T-cell (primary cell): ENCODE measurements at regions not wholly inside any gene's neighbourhood (a gene's known extent, or its start where the extent isn't known, plus 50 kb on each side); places are given as distances from the start of the nearest gene placed in this dataset.

Source experiments
- ATAC-seq, 4 experiments: fragments of 200-7000 bp in 3 of 4; fragments of 150-1000 bp in 1 of 4; cut with Tn5 transposase; replicated peaks in 1 of 4; 1 replicate in 3 of 4; 2 replicates in 1 of 4; pipeline ENCODE4 v1.10.0; 2021; ENCODE audit warnings: moderate library complexity in 3 of 4, mild to moderate bottlenecking in 2 of 4, moderate number of reproducible peaks in 1 of 4
- CTCF ChIA-PET, 2 donors: fragments of 300-600 bp; sonication (Branson Sonifier 250); formaldehyde crosslinking; loops; one replicate each; lab custom pipeline; 2022; ENCODE audit warnings: antibody characterized with exemption in 2 of 2; lab: Charles Lee
- POLR2A ChIA-PET, 2 donors: fragments of 300-600 bp; sonication (Branson Sonifier 250); formaldehyde crosslinking; loops; one replicate each; lab custom pipeline; 2022; ENCODE audit warnings: antibody characterized with exemption in 2 of 2; lab: Charles Lee
- DNase-seq, 35 experiments: peaks; one replicate each; pipeline versions ENCODE4 v3.0.0 to v3.0.0-alpha.2; 2013 to 2023
- H3K27ac ChIP-seq: one replicate; pipeline ENCODE4 v1.5.1; 2013; ENCODE audit warnings: low read length
- H3K27me3 ChIP-seq, 2 experiments: replicated peaks in 1 of 2; 1 replicate in 1 of 2; 2 replicates in 1 of 2; pipeline versions ENCODE4 v1.6.1 to v1.7.0; 2013; ENCODE audit warnings: low read length in 1 of 2, mixed read lengths in 1 of 2; ENCODE audit not compliant: control insufficient read depth in 2 of 2, insufficient read depth in 2 of 2; ENCODE audit errors: extremely low read depth in 1 of 2
- H3K36me3 ChIP-seq, 2 donors: 1 replicate in 1 of 2; 2 replicates in 1 of 2; pipeline versions ENCODE4 v1.6.1 to v1.7.0; 2013; ENCODE audit warnings: low read length in 1 of 2; ENCODE audit not compliant: control insufficient read depth in 2 of 2, insufficient read depth in 1 of 2; ENCODE audit errors: extremely low read depth in 1 of 2
- H3K4me1 ChIP-seq, 2 experiments: 1 replicate in 1 of 2; 2 replicates in 1 of 2; pipeline versions ENCODE4 v1.6.1 to v1.7.0; 2013; ENCODE audit warnings: low read length in 2 of 2, mixed read lengths in 1 of 2; ENCODE audit not compliant: insufficient read depth in 2 of 2, control insufficient read depth in 1 of 2; ENCODE audit errors: extremely low read depth in 1 of 2
- H3K4me3 ChIP-seq, 2 donors: 1 replicate in 1 of 2; 2 replicates in 1 of 2; pipeline versions ENCODE4 v1.5.1 to v1.7.0; 2013; ENCODE audit warnings: mild to moderate bottlenecking in 2 of 2, low read length in 1 of 2, moderate library complexity in 1 of 2; ENCODE audit not compliant: control insufficient read depth in 1 of 2; ENCODE audit errors: extremely low read depth in 1 of 2
- H3K9me3 ChIP-seq: 2 replicates; pipeline ENCODE4 v1.7.0; 2013
- H3K27ac Mint-ChIP-seq, 2 donors: one replicate each; pipeline ENCODE4 v1.8.0; 2020 to 2021; ENCODE audit warnings: mild to moderate bottlenecking in 2 of 2, mixed read lengths in 2 of 2
- H3K27me3 Mint-ChIP-seq, 2 donors: one replicate each; pipeline ENCODE4 v1.8.0; 2021 to 2022; ENCODE audit warnings: mixed read lengths in 2 of 2
- H3K36me3 Mint-ChIP-seq: one replicate; pipeline ENCODE4 v1.8.0; 2021; ENCODE audit warnings: mixed read lengths
- H3K4me1 Mint-ChIP-seq, 3 donors: one replicate each; pipeline ENCODE4 v1.8.0; 2020 to 2022; ENCODE audit warnings: mixed read lengths in 3 of 3, mild to moderate bottlenecking in 1 of 3
- H3K4me3 Mint-ChIP-seq, 3 donors: one replicate each; pipeline ENCODE4 v1.8.0; 2020 to 2022; ENCODE audit warnings: mild to moderate bottlenecking in 3 of 3, mixed read lengths in 3 of 3, moderate library complexity in 3 of 3
- H3K9me3 Mint-ChIP-seq, 3 donors: one replicate each; pipeline ENCODE4 v1.8.0; 2020 to 2022; ENCODE audit warnings: mixed read lengths in 3 of 3
- WGBS: methylation state at CpG from one replicate; pipeline ENCODE4 v1.1.5; 2013; ENCODE audit warnings: missing lambda C conversion rate; ENCODE audit not compliant: insufficient coverage; 5-methylcytosine and 5-hydroxymethylcytosine counted together

DNA sequence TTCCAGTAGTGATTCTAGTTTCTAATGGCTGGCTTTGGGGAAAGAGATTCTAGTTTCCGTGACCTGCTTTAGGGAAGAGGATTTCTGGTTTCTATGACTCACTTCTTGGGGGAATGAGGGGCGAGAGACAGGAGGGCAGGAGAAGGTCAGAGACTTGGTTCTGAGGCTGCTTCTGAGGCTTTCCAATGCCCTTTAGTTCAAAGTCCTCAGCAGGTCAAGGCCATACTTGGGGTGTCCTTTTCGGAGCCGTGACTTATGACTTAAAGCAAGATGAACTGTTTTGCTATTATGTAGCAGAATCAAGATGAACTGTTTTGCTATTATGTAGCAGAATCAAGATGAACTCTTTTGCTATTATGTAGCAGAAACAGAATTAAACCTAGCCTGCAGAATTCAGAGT lies 52.2 kb upstream of the TLR3 start:
- no peaks in the 10 kb centered on the region for H3K9me3 ChIP-seq
- H3K27me3 ChIP-seq: peaks cover 2 to 23% of the 10 kb centered on the region in 2 experiments
- ATAC-seq: no peak
- no peak overlapping the region for H3K4me3 ChIP-seq
- no peaks in the 10 kb centered on the region for H3K4me1 ChIP-seq
- Mint-ChIP-seq H3K9me3 (peaks cover 0 to 5% (median 0%) of the 10 kb centered on the region in 3 donors), H3K36me3 (no peaks in the 10 kb centered on the region), H3K4me1 (no peaks in the 10 kb centered on the region), H3K4me3 (no peak overlapping the region), H3K27ac (no peak overlapping the region), H3K27me3 (peaks cover 13 to 27% of the 10 kb centered on the region in 2 donors)
- POLR2A ChIA-PET: no interaction called here
- CTCF ChIA-PET: no interaction called here
- no peak overlapping the region for H3K27ac ChIP-seq
- 65% methylated on average over 4 of the region's 4 CpGs for WGBS
- no peak for DNase-seq
- no peaks in the 10 kb centered on the region for H3K36me3 ChIP-seq

DNA sequence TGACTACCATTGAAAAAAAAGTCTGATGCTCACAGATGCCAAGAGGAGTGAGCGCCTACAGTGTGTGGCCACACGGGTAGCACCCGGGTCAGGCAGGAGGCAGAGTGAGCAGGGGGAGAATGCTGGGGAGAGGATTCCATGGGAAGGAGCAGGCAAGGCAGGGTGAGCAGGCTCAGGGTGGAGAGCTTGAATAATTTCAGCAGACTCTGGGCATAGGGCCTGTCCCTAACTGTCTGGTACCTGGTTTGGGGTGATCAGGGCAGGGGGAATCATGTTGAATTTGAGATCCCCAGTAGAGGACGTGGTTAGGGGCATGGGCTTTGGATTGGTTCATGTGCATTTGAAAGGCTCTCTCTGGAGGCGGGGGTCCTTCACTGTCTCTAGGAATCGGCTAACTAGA lies 51.2 kb upstream of the TLR3 start:
- 97% methylated on average over 3 of the region's 6 CpGs for WGBS
- Histone ChIP-seq H3K27me3 (peaks cover 2 to 17% of the 10 kb centered on the region in 2 experiments), H3K4me1 (no peaks in the 10 kb centered on the region), H3K27ac (no peak overlapping the region), H3K9me3 (no peaks in the 10 kb centered on the region), H3K36me3 (no peaks in the 10 kb centered on the region), H3K4me3 (no peak overlapping the region)
- ATAC-seq: no peak
- CTCF ChIA-PET: no interaction called here
- Mint-ChIP-seq H3K9me3 (peaks cover 0 to 5% (median 0%) of the 10 kb centered on the region in 3 donors), H3K4me3 (no peak overlapping the region), H3K36me3 (no peaks in the 10 kb centered on the region), H3K27ac (no peak overlapping the region), H3K4me1 (no peaks in the 10 kb centered on the region), H3K27me3 (peaks cover 18 to 23% of the 10 kb centered on the region in 2 donors)
- DNase-seq: no peak
- POLR2A ChIA-PET: no interaction called here

DNA sequence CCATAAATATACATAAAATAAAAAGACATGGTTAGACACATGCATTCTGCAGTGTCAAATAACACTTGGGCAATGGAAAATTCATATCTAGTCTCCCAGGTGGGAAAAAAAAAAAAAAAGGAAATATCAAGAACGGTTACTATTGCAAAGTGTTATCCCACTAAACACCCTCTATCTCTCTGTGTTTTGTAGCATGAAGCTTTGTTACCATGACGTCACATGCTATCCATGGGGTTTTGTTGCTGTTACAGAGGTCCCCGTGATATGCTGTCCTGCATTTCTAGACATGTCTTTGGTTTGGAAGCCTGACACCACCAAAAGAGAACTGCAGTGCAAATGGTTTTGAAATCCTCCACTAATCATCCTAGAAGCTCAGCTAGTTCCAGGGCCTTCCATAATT lies 50.7 kb upstream of the TLR3 start:
- no CpG with 5 or more reads among the region's 3 CpGs for WGBS
- ChIA-PET POLR2A (no interaction called here), CTCF (no interaction called here)
- DNase-seq (no peak), ATAC-seq (no peak)
- H3K27ac ChIP-seq: no peak overlapping the region
- H3K9me3 Mint-ChIP-seq: peaks cover 0 to 5% (median 0%) of the 10 kb centered on the region in 3 donors
- no peaks in the 10 kb centered on the region for H3K4me1 ChIP-seq
- no peaks in the 10 kb centered on the region for H3K4me1 Mint-ChIP-seq
- peaks cover 18 to 22% of the 10 kb centered on the region in 2 donors for H3K27me3 Mint-ChIP-seq
- H3K36me3 ChIP-seq: no peaks in the 10 kb centered on the region
- no peaks in the 10 kb centered on the region for H3K36me3 Mint-ChIP-seq
- H3K4me3 ChIP-seq: no peak overlapping the region
- no peaks in the 10 kb centered on the region for H3K9me3 ChIP-seq
- peaks cover 2 to 17% of the 10 kb centered on the region in 2 experiments for H3K27me3 ChIP-seq
- no peak overlapping the region for H3K4me3 Mint-ChIP-seq
- H3K27ac Mint-ChIP-seq: no peak overlapping the region

DNA sequence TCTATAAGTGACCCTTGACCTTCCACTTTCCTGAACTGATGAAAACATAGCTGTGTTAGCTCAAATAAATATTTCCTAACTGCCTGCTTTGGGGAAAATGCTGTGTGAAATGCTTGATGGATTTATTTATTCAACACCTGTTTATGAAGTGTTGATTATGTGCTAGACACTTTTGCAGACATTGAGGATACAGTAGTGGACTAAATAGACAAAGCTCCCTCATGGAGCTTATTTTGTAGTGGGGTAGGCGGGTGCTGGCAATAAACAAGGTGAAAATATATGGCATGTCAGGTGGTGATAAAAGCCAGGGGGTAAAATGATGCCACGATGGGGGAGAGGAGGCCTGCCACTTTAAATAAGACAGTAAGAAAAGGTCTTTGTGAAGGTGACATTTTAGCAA lies 50.2 kb upstream of the TLR3 start:
- Histone ChIP-seq H3K9me3 (no peaks in the 10 kb centered on the region), H3K27me3 (peaks cover 2 to 17% of the 10 kb centered on the region in 2 experiments), H3K4me1 (no peaks in the 10 kb centered on the region), H3K4me3 (no peak overlapping the region), H3K27ac (no peak overlapping the region), H3K36me3 (no peaks in the 10 kb centered on the region)
- Mint-ChIP-seq H3K36me3 (no peaks in the 10 kb centered on the region), H3K27me3 (peaks cover 18 to 25% of the 10 kb centered on the region in 2 donors), H3K27ac (no peak overlapping the region), H3K4me1 (no peaks in the 10 kb centered on the region), H3K9me3 (peaks cover 0 to 5% (median 0%) of the 10 kb centered on the region in 3 donors), H3K4me3 (no peak overlapping the region)
- no peak for ATAC-seq
- DNase-seq: no peak
- WGBS: 61% methylated on average over 2 of the region's 2 CpGs
- ChIA-PET CTCF (interaction anchor here in 1 of 2 donors (0.6 kb wide), 1 partner anchor 8 kb away, joined by 3 read pairs; no protein-coding TSS in a partner anchor), POLR2A (no interaction called here)
